Limb (tissue), 2 donors: ENCODE measurements at regions not wholly inside any gene's neighbourhood (a gene's known extent, or its start where the extent isn't known, plus 50 kb on each side); places are given as distances from the start of the nearest gene placed in this dataset.

ENCODE experiments used
- DNase-seq, 2 donors: peaks; one replicate each; pipeline ENCODE4 v3.0.0-alpha.2; 2016; ENCODE audit errors: extremely low spot score in 2 of 2

DNA sequence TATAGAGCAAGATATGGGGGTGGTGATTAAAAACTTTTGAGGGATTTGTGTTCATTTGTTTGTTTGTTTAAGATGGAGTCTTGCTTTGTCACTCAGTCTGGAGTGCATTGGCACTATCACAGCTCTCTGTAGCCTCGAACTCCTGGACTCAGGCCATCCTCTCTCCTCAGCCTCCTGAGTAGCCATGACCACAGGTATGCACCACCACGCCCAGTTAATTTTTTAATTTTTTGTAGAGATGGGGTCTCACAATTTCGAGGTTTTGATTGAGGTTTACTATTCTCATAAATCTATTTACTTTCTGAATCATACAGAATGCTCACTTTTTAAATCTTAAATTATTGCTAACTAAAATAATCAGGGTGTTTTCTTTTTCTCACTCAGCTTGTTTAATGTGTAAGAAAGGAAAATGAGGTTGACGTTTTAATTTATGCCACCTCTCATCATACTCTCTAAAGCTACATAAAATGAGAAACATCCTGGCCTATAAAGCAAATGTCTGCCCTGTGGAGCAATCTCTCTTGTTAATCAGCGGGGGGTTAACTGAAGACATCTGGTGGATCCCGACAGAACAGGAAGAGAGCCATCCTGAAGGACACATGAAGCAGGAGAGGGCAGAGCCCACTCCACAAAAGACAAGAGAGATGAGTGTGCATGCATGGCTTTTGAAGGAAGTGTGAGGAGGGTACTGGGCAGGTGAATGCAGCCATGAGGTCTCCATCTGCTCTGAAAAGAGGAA lies 589.1 kb upstream of the SLC8A1 start:
- no peak for DNase-seq

DNA sequence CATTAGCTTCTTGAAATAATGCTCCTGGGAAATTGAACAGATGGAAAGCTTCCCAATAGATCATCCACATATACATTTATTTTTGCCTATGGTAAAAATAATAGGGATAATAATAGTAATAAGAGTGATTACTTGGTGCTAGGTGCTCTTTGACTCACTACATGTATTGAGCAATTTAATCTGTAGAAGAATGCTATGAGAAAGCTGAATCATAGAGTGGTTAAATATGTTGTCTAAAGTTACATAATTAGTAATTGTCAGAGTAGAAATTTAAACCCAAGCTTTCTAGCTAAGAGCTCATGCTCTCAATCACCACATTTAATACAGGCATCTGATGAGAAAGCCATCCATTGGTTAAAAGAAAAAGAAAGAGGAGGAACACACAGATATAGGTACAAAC lies 590.5 kb upstream of the SLC8A1 start:
- DNase-seq, result no peak

DNA sequence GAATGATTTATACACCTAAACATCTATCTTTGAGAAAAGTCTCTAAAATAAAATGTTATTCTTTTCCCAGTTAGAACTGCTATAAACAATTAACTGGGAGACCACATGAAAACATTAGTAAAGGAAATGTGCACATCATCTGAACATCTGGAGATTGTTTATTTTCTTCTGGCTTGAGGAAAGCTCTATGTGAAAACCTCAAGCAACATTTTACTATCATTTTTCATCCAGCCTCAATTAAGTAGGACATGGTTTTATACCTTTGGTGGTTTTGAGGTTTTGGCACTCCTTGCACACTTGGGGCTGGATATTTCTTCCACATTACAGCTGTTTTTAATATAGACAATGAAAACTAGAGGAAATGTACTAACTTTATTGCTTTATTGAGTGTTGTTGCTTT lies 609.5 kb upstream of the SLC8A1 start:
- peak in 1 of 2 donors; percentile 87 for DNase-seq

DNA sequence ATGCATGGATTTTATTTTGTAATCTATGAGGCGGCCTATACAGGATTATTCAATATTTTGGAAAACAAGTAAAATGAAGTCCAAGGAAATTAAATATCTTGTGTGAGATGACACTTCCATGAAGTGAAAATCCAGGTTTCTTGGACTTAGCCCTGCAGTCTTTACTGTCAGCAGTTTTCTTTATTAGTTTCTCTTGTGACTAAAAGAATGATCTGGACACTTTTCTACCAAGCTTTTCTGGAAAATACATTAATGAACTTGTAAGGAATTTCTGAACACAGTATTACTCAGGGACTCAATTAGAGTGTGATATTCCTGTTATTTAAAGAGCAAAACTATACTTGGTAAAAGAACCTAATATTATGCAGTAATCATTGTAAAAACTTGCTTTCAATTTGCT lies 610.4 kb upstream of the SLC8A1 start:
- peak in 1 of 2 donors; percentile 23 for DNase-seq

DNA sequence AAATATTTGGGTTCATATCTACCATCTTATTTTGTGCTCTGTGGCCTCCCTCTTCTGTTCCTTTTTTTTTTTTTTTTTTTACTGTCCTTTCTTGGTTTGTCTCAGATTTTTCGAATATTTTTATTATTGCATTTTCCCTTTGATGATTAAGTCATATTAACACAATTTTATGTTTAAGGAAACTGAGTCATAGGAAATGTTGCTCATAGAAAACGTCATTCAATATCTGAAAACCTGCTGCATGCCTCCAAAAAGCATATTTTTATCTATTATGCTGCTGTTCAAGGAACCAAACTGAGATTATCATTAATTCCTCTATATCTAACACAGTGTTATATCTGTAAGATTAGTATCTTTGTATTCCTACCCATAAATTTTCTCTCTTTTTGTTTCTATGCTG lies 614.3 kb upstream of the SLC8A1 start:
- DNase-seq, result no peak

DNA sequence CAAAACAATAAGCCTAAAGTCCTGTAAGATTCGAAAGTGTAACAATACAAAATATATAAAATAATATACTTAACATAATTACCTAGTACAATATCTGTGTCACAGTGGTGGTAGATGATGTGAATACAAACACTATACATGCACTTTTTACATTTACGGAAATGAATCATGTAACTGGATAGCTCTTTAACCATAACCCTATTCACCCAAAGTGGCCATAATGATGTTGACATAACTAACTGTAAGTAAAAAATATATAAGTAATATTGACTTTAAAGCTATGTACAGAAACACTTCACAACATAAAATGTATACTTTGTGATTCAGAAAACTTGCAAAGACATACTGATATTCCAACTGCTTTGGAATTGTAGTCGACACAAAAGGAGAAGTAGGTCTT lies 616.9 kb upstream of the SLC8A1 start:
- DNase-seq, result no peak

DNA sequence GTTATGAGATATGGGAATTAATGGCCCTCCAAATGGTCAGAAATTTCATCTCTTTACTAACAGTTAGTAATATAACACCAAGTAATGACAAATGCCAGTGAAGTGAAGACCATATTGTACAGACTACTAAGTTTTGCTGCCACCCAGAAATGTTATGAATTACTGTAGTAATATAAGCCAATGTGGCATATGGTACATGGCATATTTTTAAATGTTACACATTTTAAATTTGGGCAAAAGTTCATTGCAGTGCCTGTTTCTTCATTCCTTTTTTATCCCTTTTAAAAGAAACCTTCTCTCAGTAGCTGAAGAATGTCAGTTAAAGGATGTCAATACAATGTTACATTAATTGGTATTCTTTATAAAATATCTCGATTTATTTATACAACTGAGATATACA lies 626.5 kb upstream of the SLC8A1 start:
- no peak for DNase-seq

DNA sequence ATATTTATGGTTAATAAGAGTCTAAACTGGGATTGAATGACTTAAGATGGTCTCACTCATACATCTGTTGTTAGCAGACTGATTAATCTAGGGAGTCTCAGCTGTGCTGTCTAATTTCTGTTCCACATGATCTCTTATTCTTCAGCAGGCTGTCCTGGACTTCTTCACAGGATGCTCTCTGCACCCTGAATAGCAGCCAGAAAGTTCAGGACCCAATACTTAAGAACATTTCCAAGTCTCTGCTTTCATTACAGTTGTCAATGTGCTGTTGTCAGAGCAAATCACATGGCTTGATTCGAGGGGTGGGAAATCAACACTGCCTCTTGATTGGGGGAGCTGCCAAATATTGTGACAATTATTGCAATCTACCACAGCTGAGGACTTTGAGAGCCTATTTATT lies 627.1 kb upstream of the SLC8A1 start:
- no peak for DNase-seq

DNA sequence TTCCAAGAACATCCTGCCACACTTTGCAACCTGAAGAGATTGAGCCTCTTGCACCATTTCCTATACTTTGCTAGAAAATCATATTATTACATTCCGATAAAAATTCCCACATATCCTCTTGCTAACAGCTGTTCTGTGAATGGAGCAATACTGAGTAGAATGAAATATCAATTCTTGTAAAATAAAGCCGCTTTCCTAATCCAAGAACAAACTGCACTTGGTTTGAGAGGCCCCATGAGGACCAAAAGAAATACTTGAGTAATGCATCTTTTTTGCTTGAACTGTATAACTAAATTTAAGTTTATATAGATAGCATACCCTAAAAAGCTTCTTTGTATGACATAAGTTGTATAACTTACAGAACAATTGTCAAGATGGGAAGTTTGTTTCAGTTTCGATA lies 632.4 kb upstream of the SLC8A1 start:
- peak in 1 of 2 donors; percentile 33 for DNase-seq

DNA sequence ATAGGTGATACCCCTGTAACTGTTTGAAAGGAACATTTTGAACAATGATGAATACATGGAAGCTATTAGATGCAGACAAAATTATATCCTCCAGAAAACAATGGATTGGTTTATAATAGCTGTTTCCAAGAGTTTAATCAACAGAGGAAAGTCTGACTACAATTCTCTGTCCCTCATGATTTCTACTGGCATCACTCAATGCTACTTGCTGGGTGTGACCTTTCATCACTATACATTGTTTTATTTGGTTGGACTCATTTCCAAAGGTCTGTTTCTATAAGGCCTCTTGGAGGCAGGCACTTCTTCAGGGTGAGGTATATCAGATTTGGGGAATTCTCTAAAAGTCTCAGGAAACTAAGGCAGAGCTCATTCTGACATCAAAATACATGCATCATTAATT lies 636.1 kb upstream of the SLC8A1 start:
- DNase-seq, result no peak

DNA sequence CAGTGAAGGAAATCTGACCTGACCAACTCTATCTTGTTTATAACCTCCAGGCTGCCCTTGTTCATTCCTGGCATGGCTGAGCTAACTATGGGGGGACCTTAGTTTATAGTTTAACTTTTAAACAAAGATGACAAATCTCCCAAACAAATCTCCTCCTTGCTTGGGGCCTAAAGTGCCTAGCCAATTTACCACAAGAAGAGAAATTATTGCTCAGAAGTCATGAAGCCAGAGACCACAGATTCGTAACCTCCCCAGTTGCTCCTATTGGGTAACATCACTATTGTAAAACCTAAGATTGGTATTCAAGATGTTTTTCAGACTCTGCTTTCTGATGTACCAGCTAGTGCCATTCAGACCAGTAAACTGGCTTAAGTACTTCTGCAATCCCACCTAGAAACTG lies 649.4 kb upstream of the SLC8A1 start:
- DNase-seq, result no peak

DNA sequence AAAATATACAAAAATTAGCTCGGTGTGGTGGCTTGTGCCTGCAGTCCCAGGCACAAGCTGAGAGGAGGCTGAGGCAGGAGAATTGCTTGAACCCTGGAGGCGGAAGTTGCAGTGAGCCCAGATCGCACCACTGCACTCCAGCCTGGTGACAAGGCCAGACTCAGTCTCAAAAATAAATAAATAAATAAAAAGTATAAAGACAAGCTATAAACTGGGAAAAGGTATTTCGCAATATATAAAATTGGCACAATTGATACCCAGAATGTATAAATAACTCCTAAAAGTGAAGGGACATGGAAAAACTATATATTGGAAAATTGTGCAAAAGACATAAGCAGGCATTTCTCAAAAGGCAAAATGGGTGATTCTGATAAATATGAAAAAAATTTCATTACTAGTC lies 657.9 kb upstream of the SLC8A1 start:
- no peak for DNase-seq

DNA sequence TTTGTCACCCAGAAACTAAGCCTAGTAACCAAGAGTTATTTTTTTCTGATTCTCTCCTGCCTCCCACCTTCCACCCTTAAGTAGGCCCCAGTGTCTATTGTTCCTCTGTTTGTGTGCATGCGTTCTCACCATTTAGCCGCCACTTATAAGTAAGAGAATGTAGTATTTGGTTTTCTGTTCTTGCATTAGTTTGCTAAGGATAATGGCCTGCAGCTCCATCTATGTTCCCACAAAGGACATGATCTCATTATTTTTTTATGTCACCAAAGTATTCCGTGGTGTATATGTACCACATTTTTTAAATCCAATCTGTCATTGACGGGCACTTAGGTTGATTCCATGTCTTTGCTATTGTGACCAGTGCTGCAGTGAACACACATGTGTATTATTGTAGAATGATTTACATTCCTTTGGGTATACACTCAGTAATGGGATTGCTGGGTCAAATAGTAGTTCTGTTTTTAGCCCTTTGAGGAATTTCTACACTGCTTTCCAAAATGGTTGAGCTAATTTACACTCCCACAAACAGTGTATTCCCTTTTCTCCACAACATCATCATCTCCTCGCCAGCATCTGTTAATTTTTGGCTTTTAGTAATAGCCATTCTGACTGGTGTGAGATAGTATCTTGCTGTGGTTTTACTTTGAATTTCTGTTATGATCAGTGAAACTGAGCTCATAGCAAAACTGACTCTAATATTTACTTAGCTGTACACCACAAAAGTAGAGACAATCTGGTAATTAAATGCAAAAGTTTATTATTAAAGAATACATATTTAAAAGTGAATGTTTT lies 660.1 kb upstream of the SLC8A1 start:
- DNase-seq, result no peak

DNA sequence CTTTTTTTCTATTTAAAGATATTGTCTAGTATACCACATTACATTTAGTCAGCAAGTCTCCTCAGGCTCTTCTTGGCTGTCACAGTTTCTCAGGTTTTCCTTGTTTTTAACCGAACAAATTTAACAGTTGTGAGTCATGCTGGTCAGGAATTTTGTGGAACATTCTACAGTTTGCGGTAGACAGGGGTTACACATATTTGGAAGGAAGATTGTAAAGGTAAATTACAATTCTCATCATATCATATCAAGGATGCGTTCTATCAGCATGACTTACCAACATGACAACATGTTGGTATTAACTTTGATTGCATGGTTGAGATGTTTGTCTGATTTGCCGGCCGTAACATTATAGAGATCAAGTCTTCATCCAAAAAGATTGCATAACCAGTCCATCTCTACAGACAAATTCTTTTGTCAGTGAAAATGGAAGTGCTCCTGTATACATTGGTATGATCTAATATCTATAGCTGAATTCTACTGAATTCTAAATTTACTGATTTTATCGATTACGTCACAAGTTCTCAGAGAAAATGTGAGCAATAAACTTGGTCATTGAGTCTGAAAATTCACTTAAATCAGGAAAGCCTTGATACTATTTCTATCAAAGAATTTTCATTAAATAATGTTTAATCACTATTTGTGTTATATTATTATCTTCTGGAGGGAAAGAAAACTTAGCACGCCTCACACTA lies 664.4 kb upstream of the SLC8A1 start:
- no peak for DNase-seq

DNA sequence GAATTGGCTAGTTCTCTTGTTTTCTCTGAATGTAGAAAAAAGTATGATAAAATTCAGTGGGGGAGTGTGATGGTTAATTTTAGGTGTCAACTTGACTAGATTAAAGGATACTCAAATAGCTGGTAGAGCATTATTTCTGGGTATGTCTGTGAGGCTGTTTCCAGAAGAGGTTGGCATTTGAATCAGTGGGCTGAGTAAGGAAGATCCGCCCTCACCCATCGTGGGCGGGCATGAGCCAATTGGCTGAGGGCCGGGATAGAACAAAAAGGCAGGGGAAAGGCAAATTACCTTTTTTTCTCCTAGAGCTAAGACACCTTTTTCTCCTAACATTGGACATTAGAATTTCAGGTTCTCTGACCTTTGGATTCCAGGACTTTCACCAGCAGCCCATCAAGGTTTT lies 667.6 kb upstream of the SLC8A1 start:
- no peak for DNase-seq

DNA sequence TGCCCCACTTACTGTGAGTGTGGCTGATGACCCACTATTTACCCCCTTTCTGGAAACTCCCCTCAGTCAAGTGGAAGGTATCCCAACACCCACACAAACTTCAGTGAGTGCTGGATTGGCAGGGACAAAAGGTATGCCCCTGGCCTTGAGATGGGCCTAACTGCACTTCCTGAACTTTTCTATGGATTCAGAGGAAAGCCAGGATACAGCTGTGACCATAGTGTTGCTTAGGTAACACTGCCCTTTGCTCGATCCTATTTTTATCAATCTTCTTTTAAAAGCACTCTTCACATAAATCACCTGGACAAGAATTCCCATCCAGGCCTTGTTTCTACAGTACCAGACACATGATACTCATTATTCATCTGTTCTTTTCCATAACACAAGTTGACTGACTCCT lies 671.5 kb upstream of the SLC8A1 start:
- DNase-seq, result no peak

DNA sequence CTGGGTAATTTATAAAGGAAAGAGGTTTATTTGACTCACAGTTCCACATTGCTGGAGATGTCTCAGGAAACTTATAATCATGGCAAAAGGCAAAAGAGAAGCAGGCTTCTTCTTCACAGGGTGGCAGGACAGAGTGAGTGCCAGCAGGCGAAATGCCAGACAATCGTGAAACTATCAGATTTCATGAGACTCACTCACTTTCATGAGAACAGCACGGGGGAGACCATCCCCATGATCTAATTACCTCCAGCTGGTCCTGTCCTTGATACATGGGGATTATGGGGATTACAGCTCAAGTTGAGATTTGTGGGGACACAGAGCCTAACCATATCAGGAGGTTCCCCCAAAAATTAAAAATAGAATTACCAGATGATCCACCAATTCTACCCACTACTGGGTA lies 675.5 kb upstream of the SLC8A1 start:
- no peak for DNase-seq

DNA sequence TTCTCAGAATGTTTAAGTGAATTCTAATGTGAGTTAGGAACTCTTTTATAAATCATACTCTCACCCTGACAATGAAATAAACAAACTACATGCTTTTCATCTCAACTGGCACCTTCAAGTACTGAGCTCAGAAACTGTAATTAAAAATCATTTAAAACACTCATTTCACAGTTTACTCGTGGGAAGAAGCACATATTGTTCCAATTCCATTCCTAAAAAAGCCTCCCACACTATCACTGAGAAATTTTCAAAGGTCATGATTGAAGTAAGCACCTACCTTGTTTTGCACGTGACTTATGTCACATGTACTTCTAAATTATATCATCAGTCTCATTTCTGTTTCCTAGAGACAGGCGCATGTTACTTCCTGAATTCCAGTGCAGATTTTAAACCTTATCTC lies 678.1 kb upstream of the SLC8A1 start:
- no peak for DNase-seq

DNA sequence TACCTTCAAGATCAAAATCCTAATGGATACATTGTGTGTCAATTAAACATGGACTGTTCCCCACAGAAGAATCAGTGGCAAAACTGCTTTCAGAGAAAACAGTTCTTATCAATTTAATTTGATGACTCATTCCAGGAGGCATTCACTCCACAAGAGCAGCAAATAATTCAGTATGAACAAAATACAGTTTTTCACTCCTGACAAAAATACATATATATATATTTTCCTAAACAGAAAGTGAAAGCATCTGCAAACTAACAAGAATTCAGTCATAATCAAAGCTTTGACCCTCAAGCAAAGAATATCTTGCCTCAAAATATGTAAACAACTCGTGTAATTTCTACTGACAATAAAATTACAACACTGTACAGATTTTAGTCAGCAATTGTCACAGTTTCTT lies 685.1 kb upstream of the SLC8A1 start:
- no peak for DNase-seq

DNA sequence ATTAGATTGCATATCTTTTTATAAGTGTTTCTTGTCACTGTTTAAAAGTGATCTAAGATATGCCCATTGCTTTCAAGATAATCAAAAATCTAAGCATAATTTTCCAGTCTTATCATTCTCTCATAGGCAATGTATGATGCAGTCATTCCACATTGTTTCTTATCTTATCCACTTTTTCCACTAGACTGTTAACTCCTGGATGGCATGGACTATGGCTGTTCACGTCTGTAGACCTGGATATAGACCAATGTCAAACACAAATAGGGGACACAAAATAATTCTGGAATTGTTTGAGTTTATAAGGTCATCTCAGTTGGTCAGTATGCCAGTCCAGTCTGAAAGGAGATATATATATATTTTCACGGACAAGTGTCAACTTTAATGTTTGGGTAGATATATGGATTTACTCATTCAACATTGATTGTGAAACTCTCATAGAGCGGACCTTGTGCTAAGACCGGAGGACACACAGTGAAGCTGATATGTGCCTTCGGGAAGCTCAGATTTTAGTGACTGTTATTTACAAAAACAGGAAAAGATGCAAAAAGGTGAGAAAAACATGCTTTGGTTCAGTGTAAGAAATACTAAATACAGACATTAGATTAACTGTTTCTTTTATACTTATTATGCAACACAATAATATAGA lies 689.4 kb upstream of the SLC8A1 start:
- no peak for DNase-seq

DNA sequence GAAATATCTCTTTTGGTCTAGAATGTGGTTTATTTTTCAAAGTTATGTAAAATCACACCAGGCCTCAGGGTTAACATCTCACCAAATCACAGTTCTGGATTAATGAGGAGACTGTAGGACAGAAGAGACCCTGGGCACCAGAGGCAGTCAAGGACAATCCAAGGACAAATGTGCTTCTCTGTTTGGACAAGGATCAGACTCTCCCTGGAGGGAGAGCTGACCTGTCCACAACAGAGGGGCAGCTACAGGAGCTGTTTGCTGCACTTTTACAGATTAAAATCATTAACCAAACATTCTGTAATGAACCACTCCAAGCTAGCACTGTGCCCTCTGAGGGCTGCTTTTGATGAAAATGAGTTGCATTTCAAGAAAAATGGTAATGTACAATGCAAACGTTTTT lies 690.6 kb upstream of the SLC8A1 start:
- no peak for DNase-seq

DNA sequence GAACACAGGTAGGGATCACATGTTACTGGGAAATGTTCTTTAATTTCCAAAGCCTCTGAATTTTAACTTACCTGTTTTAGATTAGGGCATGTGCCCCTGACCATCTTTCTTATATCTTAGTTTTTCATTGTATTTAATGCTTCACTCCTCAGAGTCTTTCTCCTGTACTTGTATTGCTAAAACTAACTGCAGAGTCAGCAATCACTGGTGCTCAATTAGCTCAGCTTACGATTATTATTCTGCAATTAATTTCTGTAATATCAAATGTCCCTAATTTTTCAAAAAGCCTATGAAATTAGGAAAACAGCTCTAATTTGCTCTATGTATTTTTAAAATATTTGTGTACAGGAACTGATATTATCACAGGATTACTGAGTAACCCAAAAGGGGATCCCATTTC lies 693.2 kb upstream of the SLC8A1 start:
- DNase-seq, result no peak
